ENCODE measurements at regions not wholly inside any gene's neighbourhood (a gene's known extent, or its start where the extent isn't known, plus 50 kb on each side); places are given as distances from the start of the nearest gene placed in this dataset.

GRCh38 chr12:69167648-69168165 is 71.7 kb upstream of the CPSF6 start:
- DNase-seq (no peak), ATAC-seq (ENCODE audit: low FRiP score in 2 of 2) (no peak)
- Histone ChIP-seq H3K36me3 (no peaks in the 10 kb centered on the region), H3K4me1 (no peaks in the 10 kb centered on the region), H3K4me3 (no peak overlapping the region), H3K27ac (no peak overlapping the region), H3K9me3 (no peaks in the 10 kb centered on the region), H3K27me3 (no peaks in the 10 kb centered on the region)
- WGBS, 2 donors: 93 to 99% methylated on average over 3 of the region's 3 CpGs
- no peak for TF ChIP-seq CTCF (IDR thresholded peaks at IDR 0.05)
- no peak for TF ChIP-seq EP300 (IDR thresholded peaks at IDR 0.05)
- no peak for TF ChIP-seq POLR2A (IDR thresholded peaks at IDR 0.05)
- no peak for TF ChIP-seq POLR2AphosphoS5 (IDR thresholded peaks at IDR 0.05)

GRCh38 chr12:69168363-69168762 is 71.0 kb upstream of the CPSF6 start:
- TF ChIP-seq EP300 (IDR thresholded peaks at IDR 0.05) (no peak), POLR2A (IDR thresholded peaks at IDR 0.05) (no peak), POLR2AphosphoS5 (IDR thresholded peaks at IDR 0.05) (no peak), CTCF (IDR thresholded peaks at IDR 0.05) (no peak)
- Histone ChIP-seq H3K36me3 (no peaks in the 10 kb centered on the region), H3K27ac (no peak overlapping the region), H3K9me3 (no peaks in the 10 kb centered on the region), H3K4me1 (no peaks in the 10 kb centered on the region), H3K27me3 (no peaks in the 10 kb centered on the region), H3K4me3 (no peak overlapping the region)
- 94 to 96% methylated on average over 5 of the region's 5 CpGs for WGBS, 2 donors
- no peak for DNase-seq
- no peak for ATAC-seq (ENCODE audit: low FRiP score in 2 of 2)

- Histone ChIP-seq H3K27ac (no peak overlapping the region), H3K4me1 (no peaks in the 10 kb centered on the region), H3K4me3 (no peak overlapping the region), H3K36me3 (no peaks in the 10 kb centered on the region), H3K9me3 (no peaks in the 10 kb centered on the region), H3K27me3 (no peaks in the 10 kb centered on the region)
- DNase-seq (no peak), ATAC-seq (ENCODE audit: low FRiP score in 2 of 2) (no peak)
- 80 to 89% methylated on average over 3 of the region's 3 CpGs for WGBS, 2 donors
- no peak for TF ChIP-seq POLR2AphosphoS5 (IDR thresholded peaks at IDR 0.05)
- no peak for TF ChIP-seq CTCF (IDR thresholded peaks at IDR 0.05)
- TF ChIP-seq POLR2A (IDR thresholded peaks at IDR 0.05): no peak
- TF ChIP-seq EP300 (IDR thresholded peaks at IDR 0.05): no peak
Observed at GRCh38 chr12:69168828-69169227, 70.5 kb upstream of the CPSF6 start.

GRCh38 chr12:69170293-69170692 is 69.1 kb upstream of the CPSF6 start:
- no peaks in the 10 kb centered on the region for H3K36me3 ChIP-seq
- 68 to 79% methylated on average over 3 to 4 of the region's 4 CpGs for WGBS, 2 donors
- no peaks in the 10 kb centered on the region for H3K4me1 ChIP-seq
- H3K27me3 ChIP-seq: no peaks in the 10 kb centered on the region
- H3K9me3 ChIP-seq: no peaks in the 10 kb centered on the region
- TF ChIP-seq EP300 (IDR thresholded peaks at IDR 0.05): no peak
- no peak for TF ChIP-seq POLR2AphosphoS5 (IDR thresholded peaks at IDR 0.05)
- TF ChIP-seq CTCF (IDR thresholded peaks at IDR 0.05): no peak
- TF ChIP-seq POLR2A (IDR thresholded peaks at IDR 0.05): no peak
- DNase-seq (no peak), ATAC-seq (ENCODE audit: low FRiP score in 2 of 2) (no peak)
- no peak overlapping the region for H3K4me3 ChIP-seq
- H3K27ac ChIP-seq: no peak overlapping the region

GRCh38 chr12:69171881-69172280 is 67.5 kb upstream of the CPSF6 start:
- Histone ChIP-seq H3K27ac (no peak overlapping the region), H3K4me1 (no peaks in the 10 kb centered on the region), H3K4me3 (no peak overlapping the region), H3K27me3 (no peaks in the 10 kb centered on the region), H3K9me3 (no peaks in the 10 kb centered on the region), H3K36me3 (no peaks in the 10 kb centered on the region)
- ATAC-seq (ENCODE audit: low FRiP score in 2 of 2): no peak
- no peak for DNase-seq
- 78 to 81% methylated on average over 6 of the region's 6 CpGs for WGBS, 2 donors
- TF ChIP-seq POLR2AphosphoS5 (IDR thresholded peaks at IDR 0.05) (no peak), POLR2A (IDR thresholded peaks at IDR 0.05) (no peak), EP300 (IDR thresholded peaks at IDR 0.05) (no peak), CTCF (IDR thresholded peaks at IDR 0.05) (no peak)
